Heart left ventricle (tissue), 16 donors: ENCODE measurements at regions not wholly inside any gene's neighbourhood (a gene's known extent, or its start where the extent isn't known, plus 50 kb on each side); places are given as distances from the start of the nearest gene placed in this dataset.

Experiments
- ATAC-seq, 4 donors: fragments of 200-7000 bp; cut with Tn5 transposase; one replicate each; pipeline ENCODE4 v1.9.1; 2020 to 2022; ENCODE audit warnings: moderate library complexity in 4 of 4, mild to moderate bottlenecking in 3 of 4, moderate number of reproducible peaks in 1 of 4
- DNase-seq, 5 donors: peaks; one replicate each; pipeline ENCODE4 v3.0.0-alpha.2; 2020
- H3K27ac ChIP-seq, 12 donors: fragments of 200-600 bp; sonication (generic) in 4 of 12; one replicate each; pipeline versions ENCODE4 v1.5.0 to v1.8.0; 2016 to 2022; ENCODE audit warnings: mild to moderate bottlenecking in 2 of 12
- H3K27me3 ChIP-seq, 9 donors: fragments of 200-600 bp; sonication (generic) in 2 of 9; one replicate each; pipeline versions ENCODE4 v1.5.1 to v1.8.0; 2016 to 2022; ENCODE audit warnings: mild to moderate bottlenecking in 3 of 9
- H3K36me3 ChIP-seq, 9 donors: fragments of 200-600 bp; sonication (generic) in 2 of 9; one replicate each; pipeline versions ENCODE4 v1.5.0 to v1.8.0; 2018 to 2022; ENCODE audit warnings: mild to moderate bottlenecking in 2 of 9
- H3K4me1 ChIP-seq, 12 donors: fragments of 200-600 bp; sonication (generic) in 4 of 12; one replicate each; pipeline versions ENCODE4 v1.5.0 to v1.8.0; 2016 to 2022; ENCODE audit warnings: mild to moderate bottlenecking in 3 of 12
- H3K4me3 ChIP-seq, 12 donors: fragments of 200-600 bp; sonication (generic) in 4 of 12; one replicate each; pipeline versions ENCODE4 v1.5.0 to v1.8.0; 2017 to 2022; ENCODE audit warnings: mild to moderate bottlenecking in 9 of 12, moderate library complexity in 4 of 12
- H3K9me3 ChIP-seq, 12 donors: fragments of 200-600 bp; sonication (generic) in 4 of 12; one replicate each; pipeline versions ENCODE4 v1.5.0 to v1.8.0; 2016 to 2022; ENCODE audit warnings: mild to moderate bottlenecking in 1 of 12
- POLR2A ChIP-seq, 2 donors: fragments of 450-650 bp; IDR thresholded peaks; one replicate each; pipeline ENCODE4 v1.6.1; 2017; ENCODE audit warnings: antibody characterized with exemption in 2 of 2, mild to moderate bottlenecking in 2 of 2, moderate library complexity in 2 of 2
- WGBS, 4 donors: extraction: QIAGEN DNeasy Blood & Tissue Kit in 2 of 4; methylation state at CpG; one replicate each; pipeline versions ENCODE4 v1.1.5 to v1.1.7; 2013 to 2018; 5-methylcytosine and 5-hydroxymethylcytosine counted together
- intact Hi-C, 10 donors: fragments of 100-400 bp; cut with DNase I; formaldehyde crosslinking; loops; one replicate each; pipeline versions ENCODE4 v1.11.1 to v1.14.2; 2022
- TF ChIP-seq, protein P1 (sequence below), 12 donors: fragments of 200-600 bp; sonication (generic) in 4 of 12; IDR thresholded peaks; one replicate each; pipeline versions ENCODE4 v1.5.0 to v1.8.0; 2018 to 2022; ENCODE audit warnings: antibody characterized with exemption in 12 of 12, mild to moderate bottlenecking in 5 of 12
- donor health status: ischemic (EF 13 %, LVEDD 7.1; RV severe dilation, severe dysfunction).
- donor health status: healthy with polysubstance abuse.
- donor health status: DM: no; HTN: yes; CAD: no.
- donor health status: DM: no; HTN: no; CAD: no.
- donor health status: ischemic (EF 25% LVEDD 6.9; RV normal size, moderate dysfunction).
- donor health status: ischemic (EF 25% LVEDD 5.7; RV mildly dilated, moderate dysfunction).
- donor health status: healthy.
- donor health status: DM: yes; HTN: yes; CAD: no.
- donor health status: ischemic (EF 35%, LVEDD 5.7; RV mildly dilated, moderate dysfunction).
- donor health status: nonischemic (EF 11% LVEDD 7.7; RV severe dilation, severe dysfunction).
- donor health status: DM: yes; HTN: yes; CAD: no.
- donor health status: PGD.
- donor health status: ischemic (EF 29% LVEDD 5.4; RV normal size, mild dysfunction).
- donor health status: nonischemic (EF 23%, LVEDD 6.1; RV moderate dilation, normal function).

- ATAC-seq (no peak), DNase-seq (no peak)
- Histone ChIP-seq H3K27ac (no peak overlapping the region), H3K4me3 (no peak overlapping the region), H3K36me3 (no peaks in the 10 kb centered on the region), H3K4me1 (no peaks in the 10 kb centered on the region), H3K9me3 (peaks cover 0 to 95% (median 76%) of the 10 kb centered on the region in 12 donors), H3K27me3 (no peaks in the 10 kb centered on the region)
- intact Hi-C loops, result no loop called here
- WGBS, 4 donors, result 94 to 95% (median 95%) methylated on average over 3 of the region's 3 CpGs
- no peak for TF ChIP-seq POLR2A (IDR thresholded peaks at IDR 0.05)
- TF ChIP-seq, protein P1, sequence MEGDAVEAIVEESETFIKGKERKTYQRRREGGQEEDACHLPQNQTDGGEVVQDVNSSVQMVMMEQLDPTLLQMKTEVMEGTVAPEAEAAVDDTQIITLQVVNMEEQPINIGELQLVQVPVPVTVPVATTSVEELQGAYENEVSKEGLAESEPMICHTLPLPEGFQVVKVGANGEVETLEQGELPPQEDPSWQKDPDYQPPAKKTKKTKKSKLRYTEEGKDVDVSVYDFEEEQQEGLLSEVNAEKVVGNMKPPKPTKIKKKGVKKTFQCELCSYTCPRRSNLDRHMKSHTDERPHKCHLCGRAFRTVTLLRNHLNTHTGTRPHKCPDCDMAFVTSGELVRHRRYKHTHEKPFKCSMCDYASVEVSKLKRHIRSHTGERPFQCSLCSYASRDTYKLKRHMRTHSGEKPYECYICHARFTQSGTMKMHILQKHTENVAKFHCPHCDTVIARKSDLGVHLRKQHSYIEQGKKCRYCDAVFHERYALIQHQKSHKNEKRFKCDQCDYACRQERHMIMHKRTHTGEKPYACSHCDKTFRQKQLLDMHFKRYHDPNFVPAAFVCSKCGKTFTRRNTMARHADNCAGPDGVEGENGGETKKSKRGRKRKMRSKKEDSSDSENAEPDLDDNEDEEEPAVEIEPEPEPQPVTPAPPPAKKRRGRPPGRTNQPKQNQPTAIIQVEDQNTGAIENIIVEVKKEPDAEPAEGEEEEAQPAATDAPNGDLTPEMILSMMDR (IDR thresholded peaks at IDR 0.05), result no peak
These were observed 124.4 kb downstream of the ZNF33B start for GRCh38 chr10:42513921-42514320.

GRCh38 chr10:42491801-42492200 lies 146.6 kb downstream of the ZNF33B start:
- ATAC-seq, result no peak
- no peak for DNase-seq
- 71 to 82% (median 80%) methylated on average over 3 of the region's 3 CpGs for WGBS, 4 donors

DNA sequence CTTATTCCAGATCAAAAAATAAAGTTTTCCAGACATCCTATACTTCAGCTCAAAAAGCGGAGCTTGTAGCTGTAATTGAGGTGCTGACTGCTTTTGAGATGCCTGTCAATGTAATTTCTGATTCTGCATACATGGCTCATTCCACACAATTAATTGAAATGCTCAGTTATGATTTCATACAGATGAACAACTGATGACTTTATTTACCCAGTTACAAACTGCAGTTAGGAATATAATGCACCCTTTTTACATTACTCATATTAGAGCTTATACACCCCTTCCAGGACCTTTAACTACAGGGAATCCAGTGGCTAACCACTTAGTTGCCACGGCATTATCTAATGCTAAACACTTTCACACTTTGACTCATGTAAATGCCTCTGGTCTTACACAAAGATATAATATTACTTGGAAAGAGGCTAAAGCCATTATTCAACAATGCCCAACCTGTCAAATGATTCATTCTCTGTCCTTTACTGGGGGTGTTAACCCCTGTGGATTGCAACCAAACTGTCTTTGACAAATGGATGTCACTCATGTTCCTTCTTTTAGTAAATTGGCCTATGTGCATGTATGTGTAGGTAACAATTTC lies 147.3 kb downstream of the ZNF33B start:
- no peak for ATAC-seq
- TF ChIP-seq, protein P1 (IDR thresholded peaks at IDR 0.05), result no peak
- TF ChIP-seq POLR2A (IDR thresholded peaks at IDR 0.05), result no peak
- no peak for DNase-seq
- intact Hi-C loops, result no loop called here
- Histone ChIP-seq H3K4me1 (no peaks in the 10 kb centered on the region), H3K4me3 (no peak overlapping the region), H3K9me3 (no peaks in the 10 kb centered on the region), H3K36me3 (no peaks in the 10 kb centered on the region), H3K27me3 (no peaks in the 10 kb centered on the region), H3K27ac (no peak overlapping the region)
- 47 to 56% (median 50%) methylated on average over 2 of the region's 2 CpGs for WGBS, 4 donors

More at GRCh38 chr10:42491801-42492200, 146.6 kb downstream of the ZNF33B start:
- Histone ChIP-seq H3K36me3 (no peaks in the 10 kb centered on the region), H3K4me1 (no peaks in the 10 kb centered on the region), H3K27me3 (no peaks in the 10 kb centered on the region), H3K4me3 (no peak overlapping the region), H3K27ac (no peak overlapping the region), H3K9me3 (no peaks in the 10 kb centered on the region)
- TF ChIP-seq POLR2A (IDR thresholded peaks at IDR 0.05), result no peak
- intact Hi-C loops, result no loop called here

GRCh38 chr10:42490368-42490767 lies 148.0 kb downstream of the ZNF33B start:
- no peak overlapping the region for H3K27ac ChIP-seq
- WGBS, 4 donors, result 32 to 52% (median 46%) methylated on average over 1 of the region's 1 CpG
- DNase-seq, result no peak
- no peak for TF ChIP-seq POLR2A (IDR thresholded peaks at IDR 0.05)
- TF ChIP-seq, protein P1 (IDR thresholded peaks at IDR 0.05), result no peak
- H3K9me3 ChIP-seq, result no peaks in the 10 kb centered on the region
- ATAC-seq, result no peak
- H3K4me1 ChIP-seq, result no peaks in the 10 kb centered on the region
- H3K27me3 ChIP-seq, result no peaks in the 10 kb centered on the region
- H3K4me3 ChIP-seq, result no peak overlapping the region
- H3K36me3 ChIP-seq, result no peaks in the 10 kb centered on the region
- intact Hi-C loops, result no loop called here

DNA sequence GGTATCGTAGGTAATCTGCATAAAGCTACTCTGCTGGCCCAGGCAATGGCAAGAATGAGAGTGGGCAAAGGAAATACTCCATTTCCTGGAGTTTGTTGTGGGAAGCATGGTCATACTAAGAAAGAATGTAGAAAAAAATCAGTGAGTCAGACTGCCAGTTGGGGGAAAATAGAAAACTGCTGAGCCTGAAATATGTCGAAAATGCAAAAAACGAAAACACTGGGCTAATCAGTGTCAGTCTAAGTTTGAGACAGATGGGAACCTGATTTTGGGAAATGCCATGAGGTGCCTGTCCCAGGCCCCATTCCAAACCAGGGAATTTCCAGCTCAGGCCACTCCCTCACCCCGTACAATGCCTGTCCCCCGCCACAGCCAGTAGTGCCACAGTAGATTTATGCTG lies 150.0 kb downstream of the ZNF33B start:
- intact Hi-C loops, result no loop called here
- no peaks in the 10 kb centered on the region for H3K27me3 ChIP-seq
- no peak overlapping the region for H3K4me3 ChIP-seq
- no peak for ATAC-seq
- no peak overlapping the region for H3K27ac ChIP-seq
- no peak for DNase-seq
- no peaks in the 10 kb centered on the region for H3K4me1 ChIP-seq
- TF ChIP-seq, protein P1 (IDR thresholded peaks at IDR 0.05), result no peak
- 59 to 76% (median 64%) methylated on average over 5 of the region's 5 CpGs for WGBS, 4 donors
- H3K9me3 ChIP-seq, result no peaks in the 10 kb centered on the region
- H3K36me3 ChIP-seq, result no peaks in the 10 kb centered on the region
